OCI-LY3 (cell line): ENCODE measurements at regions not wholly inside any gene's neighbourhood (a gene's known extent, or its start where the extent isn't known, plus 50 kb on each side); places are given as distances from the start of the nearest gene placed in this dataset.

ENCODE experiments used
- CTCF ChIP-seq: fragments of 200-600, 300-600 bp; sonication (generic); IDR thresholded peaks from 2 replicates; pipeline ENCODE4 v1.5.1; 2014; ENCODE audit warnings: antibody characterized with exemption, low read length, low read depth
- EZH2phosphoT487 ChIP-seq: fragments of 200-600 bp; shearing (Covaris generic); IDR thresholded peaks from 2 replicates; pipeline ENCODE4 v1.6.1; 2018; ENCODE audit warnings: antibody characterized with exemption, mixed run types, low read depth

GRCh38 chr15:67003586-67003985 is 61.8 kb upstream of the SMAD3 start:
- no peak for TF ChIP-seq CTCF
- no peak for TF ChIP-seq EZH2phosphoT487
